ENCODE measurements at regions not wholly inside any gene's neighbourhood (a gene's known extent, or its start where the extent isn't known, plus 50 kb on each side); places are given as distances from the start of the nearest gene placed in this dataset.

DNA sequence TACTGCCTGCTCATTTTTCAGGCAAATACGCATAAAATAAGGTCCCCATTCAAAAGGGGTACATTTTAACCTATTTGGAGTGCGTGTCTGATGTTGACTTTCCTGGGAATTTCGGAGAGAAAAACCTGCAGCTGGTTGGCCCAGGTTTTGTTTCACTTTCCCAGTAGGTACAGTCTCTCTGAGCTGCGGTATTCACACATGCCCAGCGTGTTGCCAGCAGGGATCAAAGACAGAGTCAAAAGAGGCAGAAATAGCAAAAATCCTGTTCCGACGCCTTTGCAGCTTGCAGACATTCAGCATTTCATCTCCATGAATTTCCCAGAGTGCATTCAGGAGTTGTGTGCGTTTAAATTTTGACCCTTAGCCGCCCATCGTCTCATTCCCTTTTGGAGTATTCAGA, 855.4 kb upstream of the CELF4 start:
- TF ChIP-seq, protein P1, sequence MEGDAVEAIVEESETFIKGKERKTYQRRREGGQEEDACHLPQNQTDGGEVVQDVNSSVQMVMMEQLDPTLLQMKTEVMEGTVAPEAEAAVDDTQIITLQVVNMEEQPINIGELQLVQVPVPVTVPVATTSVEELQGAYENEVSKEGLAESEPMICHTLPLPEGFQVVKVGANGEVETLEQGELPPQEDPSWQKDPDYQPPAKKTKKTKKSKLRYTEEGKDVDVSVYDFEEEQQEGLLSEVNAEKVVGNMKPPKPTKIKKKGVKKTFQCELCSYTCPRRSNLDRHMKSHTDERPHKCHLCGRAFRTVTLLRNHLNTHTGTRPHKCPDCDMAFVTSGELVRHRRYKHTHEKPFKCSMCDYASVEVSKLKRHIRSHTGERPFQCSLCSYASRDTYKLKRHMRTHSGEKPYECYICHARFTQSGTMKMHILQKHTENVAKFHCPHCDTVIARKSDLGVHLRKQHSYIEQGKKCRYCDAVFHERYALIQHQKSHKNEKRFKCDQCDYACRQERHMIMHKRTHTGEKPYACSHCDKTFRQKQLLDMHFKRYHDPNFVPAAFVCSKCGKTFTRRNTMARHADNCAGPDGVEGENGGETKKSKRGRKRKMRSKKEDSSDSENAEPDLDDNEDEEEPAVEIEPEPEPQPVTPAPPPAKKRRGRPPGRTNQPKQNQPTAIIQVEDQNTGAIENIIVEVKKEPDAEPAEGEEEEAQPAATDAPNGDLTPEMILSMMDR (conservative IDR thresholded peaks at IDR 0.05; ENCODE audit: low read length): no peak
- TF ChIP-seq EZH2phosphoT487 (IDR thresholded peaks at IDR 0.05; ENCODE audit: borderline replicate concordance, low read depth, low read length): no peak
